Tibial nerve (tissue), 4 donors: ENCODE measurements at regions not wholly inside any gene's neighbourhood (a gene's known extent, or its start where the extent isn't known, plus 50 kb on each side); places are given as distances from the start of the nearest gene placed in this dataset.

Experiments
- DNase-seq, 2 donors: peaks; one replicate each; pipeline ENCODE4 v3.0.0-alpha.2; 2019; ENCODE audit warnings: low spot score in 2 of 2
- H3K27ac ChIP-seq, 4 donors: fragments of 200-600 bp; sonication (generic) in 3 of 4; one replicate each; pipeline ENCODE4 v1.5.1; 2017 to 2019; ENCODE audit warnings: mild to moderate bottlenecking in 1 of 4
- H3K27me3 ChIP-seq, 2 donors: fragments of 200-600 bp; sonication (generic) in 1 of 2; one replicate each; pipeline versions ENCODE4 v1.5.1 to v1.6.0; 2017 to 2019
- H3K36me3 ChIP-seq, 3 donors: fragments of 200-600 bp; sonication (generic); one replicate each; pipeline ENCODE4 v1.5.1; 2018 to 2019
- H3K4me1 ChIP-seq, 4 donors: fragments of 200-600 bp; sonication (generic) in 3 of 4; one replicate each; pipeline ENCODE4 v1.5.1; 2017 to 2019
- H3K4me3 ChIP-seq, 4 donors: fragments of 200-600 bp; sonication (generic) in 3 of 4; one replicate each; pipeline ENCODE4 v1.5.1; 2017 to 2019; ENCODE audit warnings: mild to moderate bottlenecking in 1 of 4, moderate library complexity in 1 of 4
- H3K9me3 ChIP-seq, 4 donors: fragments of 200-600 bp; sonication (generic) in 3 of 4; one replicate each; pipeline ENCODE4 v1.5.1; 2017 to 2019
- EP300 ChIP-seq, 2 donors: sonication (generic); formaldehyde crosslinking; IDR thresholded peaks; one replicate each; pipeline ENCODE4 v1.6.1; 2017; ENCODE audit warnings: antibody characterized with exemption in 2 of 2, mild to moderate bottlenecking in 1 of 2
- POLR2A ChIP-seq, 2 donors: fragments of 450-650 bp; IDR thresholded peaks; one replicate each; pipeline ENCODE4 v1.6.1; 2017; ENCODE audit warnings: antibody characterized with exemption in 2 of 2, mild to moderate bottlenecking in 2 of 2, moderate library complexity in 2 of 2
- WGBS, 2 donors: methylation state at CpG; one replicate each; pipeline ENCODE4 v1.1.5; 2018; 5-methylcytosine and 5-hydroxymethylcytosine counted together
- TF ChIP-seq, protein P1 (sequence below), 5 experiments: fragments of 200-600 bp in 3 of 5; fragments of 450-650 bp in 2 of 5; sonication (generic) in 3 of 5; IDR thresholded peaks; one replicate each; pipeline ENCODE4 v1.5.1; 2016 to 2019; ENCODE audit warnings: antibody characterized with exemption in 5 of 5, mild to moderate bottlenecking in 3 of 5, moderate library complexity in 2 of 5

GRCh38 chr7:132713893-132714292 is 137.6 kb upstream of the PLXNA4 start:
- Histone ChIP-seq H3K9me3 (peaks cover 0 to 10% (median 0%) of the 10 kb centered on the region in 4 donors), H3K4me3 (no peak overlapping the region), H3K36me3 (no peaks in the 10 kb centered on the region), H3K27me3 (no peaks in the 10 kb centered on the region), H3K4me1 (no peaks in the 10 kb centered on the region), H3K27ac (no peak overlapping the region)
- WGBS, 2 donors: 45 to 48% methylated on average over 3 of the region's 3 CpGs
- no peak for DNase-seq
- TF ChIP-seq, protein P1, sequence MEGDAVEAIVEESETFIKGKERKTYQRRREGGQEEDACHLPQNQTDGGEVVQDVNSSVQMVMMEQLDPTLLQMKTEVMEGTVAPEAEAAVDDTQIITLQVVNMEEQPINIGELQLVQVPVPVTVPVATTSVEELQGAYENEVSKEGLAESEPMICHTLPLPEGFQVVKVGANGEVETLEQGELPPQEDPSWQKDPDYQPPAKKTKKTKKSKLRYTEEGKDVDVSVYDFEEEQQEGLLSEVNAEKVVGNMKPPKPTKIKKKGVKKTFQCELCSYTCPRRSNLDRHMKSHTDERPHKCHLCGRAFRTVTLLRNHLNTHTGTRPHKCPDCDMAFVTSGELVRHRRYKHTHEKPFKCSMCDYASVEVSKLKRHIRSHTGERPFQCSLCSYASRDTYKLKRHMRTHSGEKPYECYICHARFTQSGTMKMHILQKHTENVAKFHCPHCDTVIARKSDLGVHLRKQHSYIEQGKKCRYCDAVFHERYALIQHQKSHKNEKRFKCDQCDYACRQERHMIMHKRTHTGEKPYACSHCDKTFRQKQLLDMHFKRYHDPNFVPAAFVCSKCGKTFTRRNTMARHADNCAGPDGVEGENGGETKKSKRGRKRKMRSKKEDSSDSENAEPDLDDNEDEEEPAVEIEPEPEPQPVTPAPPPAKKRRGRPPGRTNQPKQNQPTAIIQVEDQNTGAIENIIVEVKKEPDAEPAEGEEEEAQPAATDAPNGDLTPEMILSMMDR (IDR thresholded peaks at IDR 0.05): no peak
- TF ChIP-seq EP300 (IDR thresholded peaks at IDR 0.05) (no peak), POLR2A (IDR thresholded peaks at IDR 0.05) (no peak)

DNA sequence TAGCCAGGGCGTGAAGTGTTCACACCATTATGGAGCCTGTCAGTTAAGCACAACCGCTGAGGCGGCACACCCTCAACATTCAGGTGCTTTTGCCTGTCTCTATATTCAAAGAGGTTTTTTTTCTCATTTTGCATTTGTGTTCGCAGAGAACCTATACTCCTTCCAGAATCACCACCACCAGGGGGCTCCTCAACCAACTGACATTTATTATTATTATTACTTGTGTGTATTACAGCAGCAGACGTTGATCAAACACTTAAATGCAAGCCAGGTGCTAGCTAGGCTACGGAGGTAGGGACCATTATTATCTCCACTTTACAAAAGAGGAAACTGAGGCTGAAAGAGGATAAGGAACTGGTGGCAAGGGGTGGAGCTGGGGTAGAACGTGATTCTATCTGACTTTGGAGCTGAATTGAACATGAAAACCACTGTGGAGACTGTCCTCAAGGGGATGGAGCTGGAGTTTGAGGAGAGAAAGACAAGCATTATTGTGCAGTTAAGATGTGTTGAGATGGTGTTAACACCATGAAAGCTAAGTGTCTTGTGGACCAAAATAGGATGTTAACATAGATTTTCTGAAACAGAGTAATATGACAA is 133.8 kb upstream of the PLXNA4 start:
- H3K4me3 ChIP-seq: no peak overlapping the region
- H3K4me1 ChIP-seq: no peaks in the 10 kb centered on the region
- peak in 1 of 2 donors; percentile 68 for DNase-seq
- no peaks in the 10 kb centered on the region for H3K36me3 ChIP-seq
- H3K9me3 ChIP-seq: no peaks in the 10 kb centered on the region
- WGBS, 2 donors: 66 to 76% methylated on average over 7 of the region's 7 CpGs
- TF ChIP-seq, protein P1 (IDR thresholded peaks at IDR 0.05): peak in 4 of 5 experiments; percentile 14 to 20 (median 18)
- no peak for TF ChIP-seq EP300 (IDR thresholded peaks at IDR 0.05)
- H3K27ac ChIP-seq: no peak overlapping the region
- no peaks in the 10 kb centered on the region for H3K27me3 ChIP-seq

GRCh38 chr7:132708470-132708869 is 132.2 kb upstream of the PLXNA4 start:
- DNase-seq: no peak
- 58 to 76% methylated on average over 5 of the region's 5 CpGs for WGBS, 2 donors
- Histone ChIP-seq H3K9me3 (no peaks in the 10 kb centered on the region), H3K36me3 (no peaks in the 10 kb centered on the region), H3K4me3 (no peak overlapping the region), H3K27me3 (no peaks in the 10 kb centered on the region), H3K4me1 (no peaks in the 10 kb centered on the region), H3K27ac (no peak overlapping the region)
- TF ChIP-seq, protein P1 (IDR thresholded peaks at IDR 0.05): no peak
- TF ChIP-seq EP300 (IDR thresholded peaks at IDR 0.05) (no peak), POLR2A (IDR thresholded peaks at IDR 0.05) (no peak)

DNA sequence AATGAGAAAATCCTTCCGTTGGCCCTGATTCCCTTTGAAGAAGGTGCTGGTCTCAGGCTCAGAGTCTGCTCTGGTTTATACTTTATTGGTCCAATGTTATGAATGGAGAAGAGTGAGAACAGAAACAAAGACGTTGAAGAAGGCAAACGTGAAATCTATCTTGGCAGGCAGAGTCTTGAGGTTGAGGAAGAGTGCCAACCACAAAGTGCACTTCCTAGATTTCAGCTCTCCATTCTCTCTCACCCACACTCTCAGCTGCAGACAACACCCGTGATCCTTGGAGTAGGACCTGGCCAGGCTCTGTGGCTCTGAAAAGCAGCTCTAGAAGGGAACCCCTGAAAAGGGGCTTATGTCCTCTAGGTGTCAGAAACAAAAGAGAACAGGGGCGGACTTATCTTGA is 128.9 kb upstream of the PLXNA4 start:
- no peak for DNase-seq
- H3K36me3 ChIP-seq: no peaks in the 10 kb centered on the region
- TF ChIP-seq POLR2A (IDR thresholded peaks at IDR 0.05): no peak
- TF ChIP-seq, protein P1 (IDR thresholded peaks at IDR 0.05): no peak
- TF ChIP-seq EP300 (IDR thresholded peaks at IDR 0.05): no peak
- WGBS, 2 donors: 58 to 62% methylated on average over 5 of the region's 5 CpGs
- no peak overlapping the region for H3K4me3 ChIP-seq
- no peak overlapping the region for H3K27ac ChIP-seq
- no peaks in the 10 kb centered on the region for H3K27me3 ChIP-seq
- H3K4me1 ChIP-seq: no peaks in the 10 kb centered on the region
- peaks cover 0 to 10% (median 0%) of the 10 kb centered on the region in 4 donors for H3K9me3 ChIP-seq

DNA sequence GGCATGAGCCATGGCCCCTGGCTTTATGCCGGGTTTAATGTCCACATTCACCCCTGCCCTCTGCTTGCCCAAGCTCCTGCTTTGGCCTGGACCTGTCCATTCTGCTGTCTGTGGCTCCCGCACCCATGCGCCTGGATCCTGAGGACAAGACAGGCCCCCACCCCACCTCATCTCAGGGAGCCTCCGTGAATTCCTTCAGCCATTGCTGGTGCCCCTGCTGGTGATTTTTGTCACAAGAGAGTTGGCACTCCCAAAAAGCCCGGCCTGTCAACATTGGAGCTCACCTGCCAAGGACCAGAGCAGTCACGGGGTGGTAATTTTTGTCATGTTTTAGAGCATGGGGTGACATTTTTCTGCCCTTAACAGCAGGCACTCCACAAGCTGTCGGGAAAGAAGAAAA is 127.5 kb upstream of the PLXNA4 start:
- 88 to 89% methylated on average over 7 of the region's 7 CpGs for WGBS, 2 donors

More for the DNA sequence above, 127.5 kb upstream of the PLXNA4 start:
- Histone ChIP-seq H3K36me3 (no peaks in the 10 kb centered on the region), H3K4me1 (no peaks in the 10 kb centered on the region), H3K27me3 (no peaks in the 10 kb centered on the region), H3K9me3 (peaks cover 0 to 10% (median 0%) of the 10 kb centered on the region in 4 donors), H3K27ac (no peak overlapping the region), H3K4me3 (no peak overlapping the region)
- no peak for DNase-seq
- TF ChIP-seq, protein P1 (IDR thresholded peaks at IDR 0.05): no peak
- TF ChIP-seq EP300 (IDR thresholded peaks at IDR 0.05): no peak
- TF ChIP-seq POLR2A (IDR thresholded peaks at IDR 0.05): no peak
